HG02840 (cell line): ENCODE measurements at regions not wholly inside any gene's neighbourhood (a gene's known extent, or its start where the extent isn't known, plus 50 kb on each side); places are given as distances from the start of the nearest gene placed in this dataset.
"Not testable (repeated sequence)": the region's sequence is repeated elsewhere in the genome, so short reads cannot be mapped to it uniquely, and the experiment has no call there.

Experiments used
- ATAC-seq: cut with Tn5 transposase; IDR thresholded peaks from one replicate; pipeline ENCODE4 v1.9.1; 2021; ENCODE audit warnings: mild to moderate bottlenecking, moderate library complexity, moderate number of reproducible peaks; ENCODE audit not compliant: unreplicated experiment, low FRiP score

DNA sequence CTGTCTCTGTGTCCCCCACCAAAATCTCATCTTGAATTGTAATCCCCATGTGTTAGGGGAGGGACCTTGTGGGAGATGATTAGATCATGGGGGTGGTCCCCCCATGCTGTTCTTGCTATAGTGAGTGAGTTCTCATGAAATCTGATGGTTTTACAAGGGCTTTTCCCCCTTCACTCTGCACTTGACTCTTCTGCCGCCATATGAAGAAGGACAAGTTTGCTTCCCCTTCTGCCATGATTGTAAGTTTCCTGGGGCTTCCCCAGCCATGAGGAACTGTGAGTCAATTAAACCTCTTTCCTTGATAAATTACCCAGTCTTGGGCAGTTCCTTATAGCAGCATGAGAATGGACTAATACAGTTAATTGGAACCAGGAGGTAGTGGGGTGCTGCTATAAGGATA, 137.1 kb upstream of the RAB4A start:
- ATAC-seq = no peak

DNA sequence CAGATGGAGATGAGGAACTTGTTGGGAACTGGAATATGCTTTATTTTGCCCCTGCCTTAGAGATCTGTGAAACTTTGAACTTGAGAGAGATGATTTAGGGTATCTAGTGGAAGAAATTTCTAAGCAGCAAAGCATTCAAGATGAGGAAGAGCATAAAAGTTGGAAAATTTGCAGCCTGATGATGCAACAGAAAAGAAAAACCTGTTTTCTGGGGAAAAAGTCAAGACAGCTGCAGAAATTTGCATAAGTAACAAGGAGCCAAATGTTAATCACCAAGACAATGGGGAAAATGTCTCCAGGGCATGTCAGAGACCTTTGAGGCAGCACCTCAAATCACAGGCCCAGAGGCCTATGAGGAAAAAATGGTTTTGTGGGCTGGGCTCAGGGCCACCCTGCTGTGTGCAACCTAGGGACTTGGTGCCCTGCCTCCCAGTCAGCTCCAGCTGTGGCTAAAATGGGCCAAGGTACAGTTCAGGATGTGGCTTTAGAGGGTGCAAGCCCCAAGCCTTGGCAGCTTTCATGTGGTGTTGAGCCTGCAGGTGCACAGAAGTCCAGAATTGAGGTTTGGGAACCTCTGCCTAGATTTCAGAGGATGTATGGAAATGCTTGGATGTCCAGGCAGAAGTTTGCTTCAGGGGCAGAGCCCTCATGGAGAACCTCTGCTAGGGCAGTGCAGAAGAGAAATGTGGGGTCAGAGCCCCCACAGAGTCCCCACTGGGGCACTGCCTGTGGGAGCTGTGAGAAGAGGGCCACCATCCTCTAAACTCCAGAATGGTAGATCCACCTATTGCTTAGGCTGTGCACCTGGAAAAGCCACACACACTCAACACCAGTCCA, 136.3 kb upstream of the RAB4A start:
- ATAC-seq = not testable (repeated sequence)

DNA sequence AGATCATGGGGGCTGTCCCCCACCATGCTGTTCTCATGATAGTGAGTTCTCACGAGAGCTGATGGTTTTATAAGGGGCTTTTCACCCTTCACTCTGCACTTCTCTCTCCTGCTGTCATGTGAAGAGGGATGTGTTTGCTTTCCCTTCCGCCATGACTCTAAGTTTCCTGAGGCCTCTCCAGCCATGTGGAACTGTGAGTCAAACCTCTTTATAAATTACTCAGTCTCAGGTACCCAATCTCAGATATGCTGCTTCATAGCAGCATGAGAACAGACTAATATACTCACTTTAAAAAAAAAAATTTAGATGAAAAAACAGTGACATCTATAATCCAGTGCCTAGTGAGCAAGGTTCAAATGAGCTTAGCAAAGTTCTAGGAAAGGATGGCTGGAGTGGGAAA, 135.1 kb upstream of the RAB4A start:
- ATAC-seq = no peak

DNA sequence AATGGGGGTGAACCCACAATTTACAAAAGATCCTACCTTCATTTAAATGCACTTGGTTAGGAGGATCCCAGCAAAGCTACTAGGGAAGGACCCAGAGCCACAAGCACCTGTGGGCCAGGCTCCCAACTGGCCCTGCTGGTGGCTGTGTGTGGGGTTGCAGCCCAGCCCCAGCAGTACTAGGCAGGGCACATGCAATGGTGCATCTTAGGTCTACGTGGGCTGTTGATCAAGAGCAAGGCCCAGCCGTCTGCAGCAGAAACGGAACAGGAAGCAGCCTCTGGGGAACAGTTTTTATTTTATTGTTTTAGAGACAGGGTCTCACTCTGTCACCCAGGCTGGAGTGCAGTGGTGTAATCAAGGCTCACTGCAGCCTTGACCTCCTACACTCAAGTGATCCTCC, 134.1 kb upstream of the RAB4A start:
- ATAC-seq = no peak

DNA sequence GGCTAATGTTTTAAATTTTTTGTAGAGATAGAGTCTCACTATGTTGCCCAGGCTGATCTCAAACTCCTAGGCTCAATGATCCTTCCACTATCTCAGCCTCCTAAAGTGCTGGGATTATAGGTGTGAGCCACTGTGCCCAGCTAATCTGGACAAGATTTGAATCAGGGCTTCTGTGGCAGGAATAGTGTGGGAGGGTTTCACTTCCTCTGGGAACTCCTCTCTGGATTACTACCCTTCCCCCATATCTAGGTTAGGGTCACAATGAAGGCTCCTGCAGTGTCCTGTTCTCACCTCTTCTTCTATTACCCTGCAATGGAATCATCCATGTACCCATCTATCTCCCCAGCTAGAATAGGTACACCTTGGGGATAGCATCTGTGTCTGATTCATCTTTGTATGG, 133.6 kb upstream of the RAB4A start:
- ATAC-seq = no peak

DNA sequence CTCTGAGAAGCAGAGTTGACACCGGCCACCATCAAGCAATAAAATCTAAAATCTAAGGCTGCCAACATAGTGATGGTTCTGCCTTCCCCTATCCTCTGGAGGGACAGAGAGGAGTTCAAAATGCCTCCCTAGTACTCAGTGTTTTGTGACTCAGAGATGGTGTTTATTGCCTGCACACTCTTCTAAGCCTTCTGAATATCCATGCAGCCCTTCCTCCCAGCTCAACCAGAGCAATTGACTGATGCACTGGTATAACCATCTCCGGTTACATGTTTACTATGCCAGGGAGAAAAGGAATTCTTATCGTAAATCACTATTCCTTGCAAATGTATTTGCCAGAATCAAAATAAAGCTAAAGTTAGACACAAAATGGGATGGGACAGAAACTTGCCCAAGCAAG, 132.9 kb upstream of the RAB4A start:
- no peak for ATAC-seq

DNA sequence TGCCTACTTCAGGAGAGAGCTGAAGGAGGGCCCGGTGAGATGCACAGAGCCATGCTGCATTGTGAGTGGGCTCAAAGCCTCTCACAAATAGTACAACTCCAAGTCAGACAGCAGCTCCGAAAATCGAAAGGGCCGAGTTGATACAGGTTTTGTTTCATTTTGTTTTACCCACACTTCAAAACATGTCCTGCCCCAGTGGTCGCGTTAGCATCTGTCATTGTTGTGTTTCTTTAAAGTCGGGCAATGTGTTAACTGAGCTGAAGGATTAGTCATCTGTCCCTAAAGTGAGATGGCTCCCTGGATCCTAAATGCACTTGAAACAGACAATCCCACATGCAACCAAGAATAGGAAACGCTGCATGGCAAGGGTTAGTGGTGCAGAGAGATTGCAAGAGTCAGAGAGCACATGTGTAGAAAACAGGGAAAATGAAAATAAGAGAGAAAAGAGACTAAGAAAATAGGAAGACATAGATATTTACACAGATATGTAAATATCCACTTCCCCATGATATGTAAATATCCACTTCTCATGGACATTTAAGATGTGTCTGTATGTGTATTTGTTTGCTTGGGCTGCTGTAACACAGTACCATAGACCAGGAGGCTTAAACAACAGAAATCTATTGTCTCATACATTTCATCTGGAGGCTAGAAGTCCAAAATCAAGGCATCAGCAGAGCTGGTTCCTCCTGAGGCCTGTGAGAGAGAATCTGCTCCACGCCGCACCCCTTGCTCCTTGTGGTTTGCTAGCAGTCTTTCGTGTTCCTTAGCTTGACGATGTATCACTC, 131.4 kb upstream of the RAB4A start:
- ATAC-seq = no peak

DNA sequence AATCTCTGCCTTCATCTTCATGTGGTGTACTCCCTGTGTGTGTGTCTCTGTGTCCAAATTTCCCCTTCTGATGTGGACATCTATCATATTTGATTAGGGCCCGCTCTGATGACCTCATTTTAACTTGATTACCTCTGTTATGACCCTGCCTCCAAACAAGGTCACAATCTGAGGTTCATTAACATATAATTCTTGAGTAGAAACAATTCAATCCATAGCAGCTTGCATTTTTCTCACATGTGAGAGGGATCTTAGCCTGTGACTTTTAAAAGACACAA, 130.9 kb upstream of the RAB4A start:
- no peak for ATAC-seq

DNA sequence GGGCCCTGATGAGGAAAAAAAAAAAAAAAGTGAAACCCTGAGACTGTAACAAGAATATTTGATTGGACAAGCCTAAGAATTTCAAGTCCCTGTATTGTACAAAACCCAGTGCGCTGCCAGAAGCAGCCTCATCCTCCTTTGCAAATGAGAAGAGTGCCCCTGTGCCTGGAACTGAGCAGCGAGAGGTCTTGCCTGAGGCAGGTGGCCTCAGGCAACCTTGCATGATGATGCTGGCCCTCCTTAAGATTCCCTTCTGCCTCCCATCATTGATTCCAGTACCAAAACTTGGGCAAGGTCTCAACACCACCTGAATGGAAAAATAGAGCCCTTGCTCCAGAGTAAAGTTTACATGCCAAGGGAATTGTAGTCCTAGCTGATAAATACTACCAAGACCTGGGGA, 129.6 kb upstream of the RAB4A start:
- ATAC-seq = no peak

DNA sequence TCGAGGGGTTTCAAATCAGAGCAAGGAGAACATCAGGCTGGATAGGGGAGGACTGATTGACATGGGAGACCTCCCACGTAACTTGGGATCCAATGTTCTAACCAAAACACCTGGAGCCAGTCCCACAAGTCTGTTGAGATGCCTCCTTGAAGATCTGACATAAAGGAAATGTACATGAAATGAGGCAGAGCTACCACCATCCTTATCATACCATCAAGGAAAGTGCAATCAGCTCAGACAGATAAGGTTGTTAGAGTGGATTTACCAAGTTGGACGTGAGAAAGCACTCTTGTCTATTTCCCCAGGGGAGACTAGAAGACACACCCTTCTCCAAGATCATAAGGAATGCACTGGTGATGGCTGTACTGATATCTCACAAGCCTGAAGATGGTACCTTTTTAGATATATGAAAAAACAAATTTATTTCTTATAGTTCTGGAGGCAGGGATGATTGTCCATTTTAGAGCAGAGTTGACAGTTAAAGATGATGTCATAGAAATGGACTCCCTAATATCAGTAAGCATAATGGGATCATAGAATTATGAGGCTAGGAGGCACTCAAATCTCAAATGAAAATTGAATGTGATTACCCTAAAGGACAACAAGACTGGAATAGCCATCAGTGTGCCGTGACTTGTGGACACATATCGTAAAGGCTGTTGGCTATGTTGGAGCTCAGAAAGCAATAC, 129.1 kb upstream of the RAB4A start:
- no peak for ATAC-seq

DNA sequence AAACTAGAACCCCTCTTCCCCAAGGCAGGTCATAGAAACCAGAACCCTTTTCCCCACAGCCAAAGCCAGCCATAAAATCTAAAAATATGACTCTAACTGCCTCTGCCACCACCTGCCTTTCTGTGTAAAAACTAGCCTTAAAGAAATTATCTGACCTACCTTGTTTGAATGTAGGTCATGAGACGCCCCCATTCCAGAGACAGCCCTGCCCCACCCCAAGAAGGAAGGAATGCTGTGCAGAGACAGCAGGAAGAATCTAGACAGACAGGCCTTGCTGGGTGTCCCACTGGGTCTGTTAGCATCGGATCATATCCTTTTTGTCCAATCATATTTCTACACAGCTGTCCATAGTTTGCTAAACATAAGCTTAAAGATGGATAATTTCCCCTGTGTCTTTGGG, 128.4 kb upstream of the RAB4A start:
- ATAC-seq = no peak

DNA sequence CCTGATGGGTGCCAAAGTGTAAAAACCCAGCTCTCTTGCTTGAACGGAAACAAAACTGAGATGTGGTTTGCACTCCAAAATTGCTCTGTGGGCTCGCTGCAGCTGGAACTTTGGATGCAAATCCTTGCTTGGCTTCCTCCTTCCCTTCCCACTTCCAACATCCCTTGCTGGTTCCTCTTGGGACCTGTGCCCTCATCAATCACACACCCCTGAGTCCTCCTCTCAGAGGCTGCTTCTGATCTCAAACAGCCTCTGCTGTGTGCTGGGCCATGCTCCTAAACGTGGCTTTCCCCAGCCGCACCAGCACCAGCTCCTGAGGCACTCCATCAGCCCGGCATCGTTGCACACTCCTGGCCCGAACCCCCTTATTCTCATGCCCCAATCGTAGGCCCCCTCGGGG, 124.3 kb upstream of the RAB4A start:
- ATAC-seq = no peak

DNA sequence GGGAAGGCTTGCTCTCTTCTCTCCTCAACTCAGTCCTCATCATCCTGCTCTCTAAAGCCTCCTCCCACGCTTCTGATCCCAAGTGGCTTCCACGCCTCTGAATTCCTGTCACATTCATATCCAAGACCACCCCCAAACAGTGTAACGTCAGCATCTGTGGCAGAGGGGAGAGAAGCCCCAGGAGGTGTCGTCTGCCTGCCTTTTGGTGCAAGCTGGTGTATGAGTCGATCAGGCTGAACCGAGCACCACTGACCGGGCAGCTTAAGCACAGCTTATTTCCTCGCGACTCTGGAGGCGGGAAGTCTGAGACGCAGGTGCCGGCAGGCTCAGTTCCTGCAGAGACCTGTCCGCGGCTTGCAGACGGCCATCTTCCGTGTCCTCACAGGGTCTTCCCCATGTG, 123.8 kb upstream of the RAB4A start:
- ATAC-seq = no peak

DNA sequence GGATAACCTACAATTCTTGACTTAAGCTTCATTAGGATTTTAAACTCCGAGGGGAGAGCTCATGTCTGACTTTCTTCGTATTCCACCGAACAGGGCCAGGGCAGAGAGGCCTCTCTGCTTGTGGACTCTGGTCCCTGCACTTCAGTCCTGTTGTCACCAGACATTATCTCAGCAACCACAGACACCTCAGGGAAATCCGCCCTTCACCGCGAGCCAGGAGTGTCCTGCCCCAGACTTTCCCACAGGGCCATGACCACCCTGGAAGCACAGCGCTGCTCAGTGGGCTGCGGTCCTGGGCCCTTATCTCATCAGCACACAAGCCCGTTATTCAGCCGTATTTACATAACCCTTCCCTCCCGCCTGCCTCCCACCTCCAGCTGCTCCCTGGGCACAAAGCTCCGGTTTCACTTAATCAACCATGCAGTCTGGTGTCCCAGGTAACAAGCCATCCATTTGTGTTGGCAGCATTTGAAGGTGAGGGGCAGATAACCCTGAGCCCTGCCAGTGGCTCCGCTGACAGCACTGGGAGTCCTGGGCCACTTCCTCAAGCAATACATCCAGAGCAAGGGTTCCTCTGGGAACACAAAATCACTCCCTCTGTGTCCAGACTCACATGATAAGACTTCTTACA, 122.8 kb upstream of the RAB4A start:
- no peak for ATAC-seq

DNA sequence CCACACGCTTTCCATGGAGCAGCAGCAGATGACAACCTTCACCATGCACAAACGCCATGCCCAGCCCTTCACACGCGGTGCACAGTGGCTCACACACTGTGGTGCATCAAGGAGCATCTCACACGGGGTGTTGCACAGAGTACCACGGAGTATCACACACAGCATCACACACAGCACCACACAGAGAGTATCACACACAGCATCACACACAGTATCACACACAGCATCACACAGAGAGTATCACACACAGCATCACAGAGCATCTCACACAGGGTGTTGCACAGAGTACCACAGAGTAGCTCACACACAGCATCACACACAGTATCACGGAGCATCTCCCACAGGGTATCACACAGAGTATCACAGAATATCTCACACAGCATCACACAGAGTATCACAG, 122.2 kb upstream of the RAB4A start:
- no peak for ATAC-seq

DNA sequence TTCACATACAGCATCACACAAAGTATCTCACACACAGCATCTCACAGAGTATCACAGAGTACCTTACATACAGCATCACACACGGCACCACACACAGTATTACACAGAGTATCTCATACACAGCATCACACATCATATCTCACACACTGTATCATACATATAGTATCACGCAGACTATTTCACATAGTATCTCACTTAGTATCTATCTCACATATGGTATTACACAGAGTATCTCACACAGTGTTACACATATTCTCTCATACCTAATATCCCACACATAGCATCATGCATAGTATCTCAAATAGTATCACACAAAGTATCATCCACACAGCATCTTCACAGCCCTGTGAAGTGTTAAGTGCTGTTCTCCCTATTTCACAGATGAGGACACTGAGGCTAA, 121.5 kb upstream of the RAB4A start:
- no peak for ATAC-seq

DNA sequence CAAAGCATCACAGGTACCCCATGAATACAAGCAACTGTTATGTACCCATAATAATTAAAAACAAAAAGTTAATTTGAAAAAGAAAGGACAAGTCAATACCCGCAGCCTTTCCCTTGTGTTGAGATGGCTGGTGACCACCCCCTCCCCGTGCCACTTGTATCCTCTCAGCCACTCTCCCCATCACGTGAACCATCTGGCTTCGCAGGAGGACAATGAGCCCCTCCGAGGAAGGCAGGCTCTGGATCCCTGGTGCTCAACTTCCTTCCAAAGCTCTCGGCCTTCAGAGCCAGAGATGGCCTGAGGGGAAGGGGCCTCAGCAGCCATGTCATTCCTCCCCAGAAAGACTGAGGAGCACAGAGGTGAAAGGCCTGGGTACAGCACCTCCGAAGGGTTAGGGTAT, 120.4 kb upstream of the RAB4A start:
- ATAC-seq = no peak

DNA sequence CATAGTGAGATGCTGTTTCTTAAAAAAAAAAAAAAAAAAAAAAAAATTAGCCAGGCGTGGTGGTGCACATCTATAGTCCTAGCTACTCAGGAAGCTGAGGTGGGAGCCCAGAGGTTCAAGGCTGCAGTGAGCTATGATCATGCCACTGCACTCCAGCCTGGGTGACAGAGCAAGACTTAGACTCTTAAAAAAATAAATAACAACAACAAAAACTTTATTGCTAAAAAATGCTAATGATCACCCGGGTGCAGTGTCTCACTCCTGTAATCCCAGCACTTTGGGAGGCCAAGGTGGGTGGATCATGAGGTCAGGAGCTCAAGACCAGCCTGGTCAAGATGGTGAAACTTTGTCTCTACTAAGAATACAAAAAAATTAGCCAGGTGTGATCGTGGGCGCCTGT, 119.5 kb upstream of the RAB4A start:
- ATAC-seq = not testable (repeated sequence)

DNA sequence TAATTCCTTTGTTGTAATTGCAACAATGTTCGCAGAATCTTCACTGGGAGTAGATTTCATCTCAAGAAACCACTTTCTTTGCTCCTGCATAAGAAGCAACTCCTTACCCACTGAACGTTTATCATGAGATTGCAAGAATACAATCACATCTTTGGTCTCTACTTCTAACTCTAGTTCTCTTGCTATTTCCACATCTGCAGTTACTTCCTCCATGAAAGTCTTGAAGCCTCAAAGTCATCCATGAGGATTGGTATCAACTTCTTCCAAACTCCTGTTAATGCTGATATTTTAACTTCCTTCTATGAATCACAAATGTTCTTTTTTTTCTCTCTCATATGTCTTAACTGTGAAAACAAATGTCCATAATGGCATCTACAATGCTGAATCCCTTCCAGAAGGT, 118.6 kb upstream of the RAB4A start:
- ATAC-seq = no peak

DNA sequence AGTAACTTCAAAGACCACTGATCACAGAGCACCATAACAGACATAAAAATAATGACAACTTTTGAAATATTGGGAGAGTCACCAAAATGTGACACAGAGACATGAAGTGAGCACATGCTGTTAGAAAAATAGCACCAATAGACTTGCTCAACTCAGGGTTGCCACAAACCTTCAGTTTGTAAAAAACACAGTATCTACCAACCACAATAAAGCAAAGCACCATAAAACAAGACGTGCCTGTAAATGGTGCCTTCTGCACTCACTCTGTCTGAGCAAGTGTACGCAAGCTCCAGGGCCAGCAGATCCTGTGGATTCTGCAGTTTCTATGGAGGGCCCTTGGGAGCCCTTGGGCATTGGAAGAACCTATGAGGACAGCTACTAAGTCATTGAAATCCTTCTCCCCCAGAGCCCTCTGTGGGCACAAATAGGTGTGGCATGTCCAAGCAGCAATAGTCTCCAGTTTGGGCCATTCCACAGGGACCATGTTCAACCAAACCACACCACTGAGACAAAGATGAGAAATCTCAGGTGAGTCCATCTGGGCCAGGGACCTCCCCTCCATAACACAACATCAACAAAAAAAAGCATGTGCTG, 116.9 kb upstream of the RAB4A start:
- ATAC-seq = no peak

DNA sequence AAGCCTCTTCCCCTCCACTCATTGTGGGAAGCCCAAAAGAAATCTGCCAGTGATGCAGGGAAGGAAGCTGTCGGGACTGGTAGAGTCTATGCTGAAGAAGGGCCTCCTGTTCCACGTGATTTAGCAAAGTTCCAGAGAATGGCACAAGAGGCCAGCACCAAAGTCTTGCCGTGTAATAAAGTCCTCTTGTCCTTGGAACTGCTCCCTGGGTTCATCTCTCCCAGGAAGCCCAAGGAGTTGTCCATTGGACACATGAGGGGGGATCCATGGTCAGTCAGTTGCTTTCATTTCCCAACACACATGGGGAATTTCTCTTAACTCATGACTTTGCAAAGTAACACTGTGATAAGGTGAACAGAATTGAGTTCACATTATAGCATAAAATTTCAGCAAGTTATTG, 116.1 kb upstream of the RAB4A start:
- no peak for ATAC-seq
